ENCODE measurements at regions not wholly inside any gene's neighbourhood (a gene's known extent, or its start where the extent isn't known, plus 50 kb on each side); places are given as distances from the start of the nearest gene placed in this dataset.
"Not testable (repeated sequence)": the region's sequence is repeated elsewhere in the genome, so short reads cannot be mapped to it uniquely, and the experiment has no call there.

- no peak for DNase-seq (ENCODE audit: low read depth in 3 of 3)
Observed at GRCh38 chr12:72865921-72866320, 593.8 kb downstream of the TRHDE start.

- DNase-seq (ENCODE audit: low read depth in 3 of 3): no peak
Observed at GRCh38 chr12:72869024-72869423, 596.9 kb downstream of the TRHDE start.

- no peak for DNase-seq (ENCODE audit: low read depth in 3 of 3)
Observed at GRCh38 chr12:72872238-72872887, 600.2 kb downstream of the TRHDE start.

DNA sequence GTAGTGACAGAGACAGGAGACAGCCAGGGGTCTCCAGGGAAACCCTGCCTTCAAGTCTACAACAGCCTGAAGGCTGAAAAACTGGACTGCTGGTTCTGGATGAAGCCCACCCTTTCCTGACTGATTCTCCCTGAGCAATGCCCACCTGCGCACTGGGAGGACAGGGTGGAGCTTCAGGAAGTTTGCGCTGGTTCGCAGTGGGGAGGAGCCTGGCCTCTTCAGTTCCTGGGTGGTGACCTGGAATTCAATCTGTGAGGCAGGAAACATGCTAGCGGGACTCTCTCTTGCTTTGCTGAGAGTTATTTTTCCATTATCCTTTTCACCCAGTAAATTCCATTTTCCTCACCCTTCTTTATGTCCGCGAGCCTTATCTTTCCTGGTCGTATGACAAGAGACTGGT, 600.8 kb downstream of the TRHDE start:
- no peak for DNase-seq (ENCODE audit: low read depth in 3 of 3)

DNA sequence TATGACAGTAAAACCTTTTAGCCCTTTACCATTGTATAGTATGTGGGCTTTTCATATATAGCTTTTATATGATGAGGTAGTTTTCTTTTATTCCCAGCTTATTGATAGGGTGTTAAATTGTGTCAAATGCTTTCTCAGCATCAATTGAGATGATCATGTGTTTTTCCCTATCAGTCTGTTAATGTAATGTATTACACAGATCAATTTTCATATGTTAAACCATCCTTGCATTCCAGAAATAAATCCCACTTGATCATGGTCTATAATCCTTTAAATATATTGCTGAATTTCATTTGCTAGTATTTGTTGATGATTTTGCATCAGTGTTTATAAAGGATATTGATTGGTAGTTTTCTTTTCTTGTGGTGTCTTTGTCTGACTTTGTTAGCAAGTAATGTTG, 603.9 kb downstream of the TRHDE start:
- DNase-seq (ENCODE audit: low read depth in 3 of 3): no peak

DNA sequence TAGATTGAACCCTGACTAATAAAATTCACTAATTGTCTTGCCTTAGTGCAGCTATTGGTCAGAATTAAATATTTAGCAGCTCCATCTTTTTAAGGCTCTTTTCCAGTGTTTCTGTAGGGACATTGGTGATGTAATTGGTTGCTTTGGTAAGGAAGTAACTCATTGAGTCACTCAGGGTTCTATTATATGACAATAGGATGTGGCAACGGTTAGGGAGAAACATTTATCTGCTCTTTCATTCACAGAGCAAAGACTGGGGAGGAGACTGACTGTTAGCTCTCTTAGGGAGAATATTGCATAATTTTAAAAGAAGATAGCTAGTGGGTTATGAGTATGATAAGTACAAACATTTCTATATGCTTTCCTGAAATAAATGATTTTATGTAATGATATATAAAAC, 616.5 kb downstream of the TRHDE start:
- DNase-seq (ENCODE audit: low read depth in 3 of 3): no peak

GRCh38 chr12:72889791-72890190, 617.6 kb downstream of the TRHDE start:
- DNase-seq (ENCODE audit: low read depth in 3 of 3): no peak

GRCh38 chr12:72901685-72902084, 629.5 kb downstream of the TRHDE start:
- no peak for DNase-seq (ENCODE audit: low read depth in 3 of 3)

GRCh38 chr12:72925716-72926115, 653.5 kb downstream of the TRHDE start:
- DNase-seq (ENCODE audit: low read depth in 3 of 3): no peak

DNA sequence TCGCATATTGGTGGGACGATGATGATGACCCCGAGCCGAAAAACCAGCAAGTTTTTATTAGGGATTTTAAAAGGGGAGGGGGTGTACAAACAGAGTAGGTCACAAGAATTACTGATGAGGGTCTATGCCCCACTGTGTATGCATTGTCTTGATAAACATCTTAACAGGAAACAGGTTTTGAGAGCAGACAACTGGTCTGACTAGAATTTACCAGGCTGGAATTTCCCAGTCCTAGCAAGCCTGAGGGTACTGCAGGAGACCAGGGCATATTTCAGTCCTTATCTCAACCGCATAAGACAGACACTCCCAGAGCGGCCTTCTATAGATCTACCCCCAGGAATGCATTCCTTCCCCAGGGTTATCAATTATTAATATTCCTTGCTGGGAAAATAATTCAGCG, 659.7 kb downstream of the TRHDE start:
- not testable (repeated sequence) for DNase-seq (ENCODE audit: low read depth in 3 of 3)

DNA sequence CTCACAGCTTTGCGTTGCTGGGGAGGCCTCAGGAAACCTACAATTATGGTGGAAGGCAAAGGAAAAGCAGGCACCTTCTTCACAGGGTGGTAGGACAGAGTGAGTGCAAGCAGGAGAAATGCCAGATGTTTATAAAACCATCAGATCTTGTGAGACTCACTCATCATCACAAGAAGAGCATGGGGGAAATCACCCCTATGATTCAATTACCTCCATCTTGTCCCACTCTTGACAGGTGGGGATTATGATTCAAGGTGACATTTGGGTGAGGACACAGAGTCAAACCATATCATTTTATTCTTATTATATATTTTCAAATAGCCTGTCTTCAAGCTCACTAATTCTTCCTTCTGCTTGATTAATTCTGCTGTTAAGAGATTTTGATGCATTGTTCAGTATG, 665.3 kb downstream of the TRHDE start:
- DNase-seq (ENCODE audit: low read depth in 3 of 3): no peak

- DNase-seq (ENCODE audit: low read depth in 3 of 3): no peak
Observed at GRCh38 chr12:72957454-72957853, 685.3 kb downstream of the TRHDE start.

- no peak for DNase-seq (ENCODE audit: low read depth in 3 of 3)
Observed at GRCh38 chr12:72966684-72967083, 694.5 kb downstream of the TRHDE start.

- DNase-seq (ENCODE audit: low read depth in 3 of 3): no peak
Observed at GRCh38 chr12:72974954-72975555, 702.9 kb downstream of the TRHDE start.

- no peak for DNase-seq (ENCODE audit: low read depth in 3 of 3)
Observed at GRCh38 chr12:72978999-72979398, 706.8 kb downstream of the TRHDE start.

- DNase-seq (ENCODE audit: low read depth in 3 of 3): no peak
Observed at GRCh38 chr12:72982356-72982755, 710.2 kb downstream of the TRHDE start.

DNA sequence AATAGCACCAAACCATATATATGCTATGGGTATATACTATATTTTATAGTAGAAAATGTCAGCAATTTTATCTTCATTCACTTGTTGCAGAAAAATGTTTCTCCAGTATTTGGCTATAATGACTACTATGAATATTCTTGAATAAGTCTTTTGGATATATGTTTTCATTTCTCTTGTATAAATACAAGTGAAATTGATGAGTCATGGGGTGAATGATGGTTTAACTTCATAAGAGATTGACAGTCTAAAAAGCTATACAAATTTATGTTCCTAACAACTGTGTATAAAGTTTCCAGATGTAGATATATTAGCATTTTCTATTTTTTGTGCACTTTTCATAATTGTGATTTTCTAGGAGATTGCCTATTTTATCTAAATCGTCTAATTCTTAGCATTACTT, 714.8 kb downstream of the TRHDE start:
- no peak for DNase-seq (ENCODE audit: low read depth in 3 of 3)

DNA sequence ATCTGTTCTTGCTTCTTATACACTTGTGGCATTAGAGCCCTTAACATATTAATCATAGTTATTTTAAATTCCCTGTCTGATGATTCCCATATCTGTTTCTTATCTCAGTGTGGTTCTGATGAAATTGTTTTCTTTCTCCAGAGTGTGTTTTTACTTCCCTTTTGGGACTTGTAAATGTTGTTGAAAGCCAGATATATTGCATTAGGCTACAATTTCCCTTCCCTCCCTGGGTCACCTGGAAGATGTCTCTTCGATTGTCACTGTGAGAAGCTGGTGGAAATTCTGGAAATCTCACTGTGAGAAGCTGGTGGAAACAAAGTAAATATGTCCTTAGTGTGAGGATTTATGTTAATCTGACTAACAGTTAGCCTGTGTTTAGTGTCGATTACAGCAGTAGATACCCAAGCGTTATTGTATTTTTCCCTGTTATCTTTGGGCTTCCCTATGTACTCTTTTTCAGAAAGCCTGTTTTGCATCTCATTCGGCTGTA, 717.3 kb downstream of the TRHDE start:
- no peak for DNase-seq (ENCODE audit: low read depth in 3 of 3)

- DNase-seq (ENCODE audit: low read depth in 3 of 3): not testable (repeated sequence)
Observed at GRCh38 chr12:72995029-72995428, 722.9 kb downstream of the TRHDE start.

GRCh38 chr12:72995616-72996015, 723.4 kb downstream of the TRHDE start:
- no peak for DNase-seq (ENCODE audit: low read depth in 3 of 3)

GRCh38 chr12:73001806-73002205, 729.6 kb downstream of the TRHDE start:
- not testable (repeated sequence) for DNase-seq (ENCODE audit: low read depth in 3 of 3)

- DNase-seq (ENCODE audit: low read depth in 3 of 3): not testable (repeated sequence)
Observed at GRCh38 chr12:73002504-73002903, 730.3 kb downstream of the TRHDE start.

DNA sequence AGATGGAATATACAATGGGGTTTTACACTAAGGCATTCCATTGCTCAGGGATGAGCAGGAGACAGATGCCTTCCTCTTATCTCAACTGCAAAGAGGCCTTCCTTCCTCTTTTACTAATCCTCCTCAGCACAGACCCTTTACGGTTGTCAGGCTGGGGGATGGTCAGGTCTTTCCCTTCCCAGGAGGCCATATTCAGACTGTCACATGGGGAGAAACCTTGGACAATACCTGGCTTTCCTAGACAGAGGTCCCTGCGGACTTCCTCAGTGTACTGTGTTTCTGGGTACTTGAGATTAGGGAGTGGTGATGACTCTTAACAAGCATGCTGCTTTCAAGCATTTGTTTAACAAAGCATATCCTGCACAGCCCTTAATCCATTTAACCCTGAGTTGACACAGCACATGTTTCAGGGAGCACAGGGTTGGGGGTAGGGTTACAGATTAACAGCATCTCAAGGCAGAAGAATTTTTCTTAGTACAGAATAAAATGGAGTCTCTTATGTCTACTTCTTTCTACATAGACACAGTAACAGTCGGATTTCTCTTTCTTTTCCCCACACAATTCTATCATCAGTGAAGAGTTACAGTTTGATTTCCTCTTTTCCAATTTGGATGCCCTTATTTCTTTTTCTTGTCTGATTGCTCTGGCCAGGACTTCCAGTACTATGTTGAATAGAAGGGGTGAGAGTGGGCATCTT, 737.1 kb downstream of the TRHDE start:
- not testable (repeated sequence) for DNase-seq (ENCODE audit: low read depth in 3 of 3)
